PC-9 (cell line): ENCODE measurements at regions not wholly inside any gene's neighbourhood (a gene's known extent, or its start where the extent isn't known, plus 50 kb on each side); places are given as distances from the start of the nearest gene placed in this dataset.

Source experiments
- BruUV-seq: library from RNA; stranded (reverse); fragments of 400-500 nt; replicated peaks from 2 replicates; lab custom pipeline; 2021; lab: Mats Ljungman, UMichigan
- CTCF ChIA-PET: fragments of 300-600 bp; sonication (Branson Sonifier 250); formaldehyde crosslinking; loops from one replicate; lab custom pipeline; 2022; ENCODE audit warnings: antibody characterized with exemption; lab: Charles Lee
- POLR2A ChIA-PET: fragments of 300-600 bp; sonication (Branson Sonifier 250); formaldehyde crosslinking; loops from one replicate; lab custom pipeline; 2022; ENCODE audit warnings: antibody characterized with exemption; ENCODE audit not compliant: unreplicated experiment; lab: Charles Lee
- DNase-seq, 2 experiments: peaks; one replicate each; pipeline versions ENCODE4 v3.0.0 to v3.0.0-alpha.2; 2015 to 2022; ENCODE audit warnings: mixed read lengths in 1 of 2
- H2AFZ ChIP-seq: fragments of 200-600 bp; sonication (generic); 2 replicates; pipeline ENCODE4 v1.8.1; 2017; ENCODE audit warnings: antibody characterized with exemption
- H3F3A ChIP-seq: fragments of 200-600 bp; sonication (generic); 2 replicates; pipeline ENCODE4 v1.8.1; 2017; ENCODE audit warnings: antibody characterized with exemption, mild to moderate bottlenecking, low read depth; ENCODE audit not compliant: insufficient read depth
- H3K27ac ChIP-seq: fragments of 200-600 bp; sonication (generic); 2 replicates; pipeline ENCODE4 v1.6.1; 2016; ENCODE audit warnings: mixed run types
- H3K27me3 ChIP-seq: fragments of 200-600 bp; sonication (generic); 2 replicates; pipeline ENCODE4 v1.6.1; 2016; ENCODE audit warnings: low read depth, mixed run types; ENCODE audit not compliant: insufficient read depth
- H3K36me3 ChIP-seq: fragments of 200-600 bp; sonication (generic); 2 replicates; pipeline ENCODE4 v1.6.1; 2016; ENCODE audit warnings: low read depth, mixed run types
- H3K4me1 ChIP-seq: fragments of 200-600 bp; sonication (generic); replicated peaks from 2 replicates; pipeline ENCODE4 v1.6.1; 2016; ENCODE audit warnings: mixed run types; ENCODE audit not compliant: insufficient read depth
- H3K4me2 ChIP-seq: fragments of 200-600 bp; sonication (generic); 2 replicates; pipeline ENCODE4 v1.6.1; 2017; ENCODE audit warnings: mixed run types
- H3K4me3 ChIP-seq: fragments of 200-600 bp; sonication (generic); 2 replicates; pipeline ENCODE4 v1.6.1; 2016; ENCODE audit warnings: mixed run types
- H3K79me2 ChIP-seq: fragments of 200-600 bp; sonication (generic); 2 replicates; pipeline ENCODE4 v1.6.1; 2017; ENCODE audit warnings: low read depth, mixed run types
- H3K9me2 ChIP-seq: fragments of 200-600 bp; sonication (generic); 2 replicates; pipeline ENCODE4 v1.8.1; 2017; ENCODE audit warnings: mild to moderate bottlenecking; ENCODE audit not compliant: insufficient read depth
- H3K9me3 ChIP-seq: fragments of 200-600 bp; sonication (generic); 2 replicates; pipeline ENCODE4 v1.8.1; 2016; ENCODE audit warnings: low read depth; ENCODE audit not compliant: insufficient read depth
- H4K20me1 ChIP-seq: fragments of 200-600 bp; sonication (generic); 2 replicates; pipeline ENCODE4 v1.8.1; 2017; ENCODE audit not compliant: insufficient read depth
- EZH2 ChIP-seq: fragments of 200-600 bp; sonication (generic); IDR thresholded peaks from 2 replicates; pipeline ENCODE4 v1.8.0; 2017; ENCODE audit warnings: antibody characterized with exemption, low read depth
- intact Hi-C: fragments of 100-400 bp; cut with micrococcal nuclease; formaldehyde crosslinking; loops from one replicate; pipeline ENCODE4 v1.10.0; 2022; ENCODE audit not compliant: unreplicated experiment
- TF ChIP-seq, protein P1 (sequence below): fragments of 200-600 bp; sonication (generic); conservative IDR thresholded peaks from 2 replicates; pipeline ENCODE4 v1.6.1; 2017; ENCODE audit warnings: mixed run types, antibody characterized with exemption, mild to moderate bottlenecking, moderate library complexity

DNA sequence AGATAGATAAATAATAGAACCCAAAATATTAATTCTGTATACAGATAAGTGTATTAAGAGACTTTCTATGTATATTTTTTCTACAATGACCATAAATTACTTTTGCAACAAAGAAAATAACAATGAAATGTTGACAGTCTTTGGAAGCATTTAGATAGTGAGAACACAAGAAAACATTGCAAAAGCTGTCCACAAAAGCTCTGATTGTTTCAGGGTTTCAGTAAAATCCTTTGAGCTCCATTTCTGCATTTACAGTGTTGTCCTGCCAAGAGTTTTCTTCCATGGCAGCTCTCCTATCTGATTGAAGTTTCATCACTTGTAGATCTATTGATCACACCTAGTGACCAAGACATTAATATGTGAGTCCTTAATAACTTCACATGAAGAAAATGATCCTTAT is 321.8 kb downstream of the GPR37 start:
- BruUV-seq: no TSS peak
- no peaks in the 10 kb centered on the region for H3K9me2 ChIP-seq
- H2AFZ ChIP-seq: no peak overlapping the region
- H3K27me3 ChIP-seq: no peaks in the 10 kb centered on the region
- no peaks in the 10 kb centered on the region for H3F3A ChIP-seq
- no peak overlapping the region for H3K4me3 ChIP-seq
- no peak for DNase-seq
- ChIA-PET POLR2A (no interaction called here), CTCF (no interaction called here)
- no peaks in the 10 kb centered on the region for H3K9me3 ChIP-seq
- no peaks in the 10 kb centered on the region for H4K20me1 ChIP-seq
- H3K4me1 ChIP-seq: no peaks in the 10 kb centered on the region
- TF ChIP-seq, protein P1, sequence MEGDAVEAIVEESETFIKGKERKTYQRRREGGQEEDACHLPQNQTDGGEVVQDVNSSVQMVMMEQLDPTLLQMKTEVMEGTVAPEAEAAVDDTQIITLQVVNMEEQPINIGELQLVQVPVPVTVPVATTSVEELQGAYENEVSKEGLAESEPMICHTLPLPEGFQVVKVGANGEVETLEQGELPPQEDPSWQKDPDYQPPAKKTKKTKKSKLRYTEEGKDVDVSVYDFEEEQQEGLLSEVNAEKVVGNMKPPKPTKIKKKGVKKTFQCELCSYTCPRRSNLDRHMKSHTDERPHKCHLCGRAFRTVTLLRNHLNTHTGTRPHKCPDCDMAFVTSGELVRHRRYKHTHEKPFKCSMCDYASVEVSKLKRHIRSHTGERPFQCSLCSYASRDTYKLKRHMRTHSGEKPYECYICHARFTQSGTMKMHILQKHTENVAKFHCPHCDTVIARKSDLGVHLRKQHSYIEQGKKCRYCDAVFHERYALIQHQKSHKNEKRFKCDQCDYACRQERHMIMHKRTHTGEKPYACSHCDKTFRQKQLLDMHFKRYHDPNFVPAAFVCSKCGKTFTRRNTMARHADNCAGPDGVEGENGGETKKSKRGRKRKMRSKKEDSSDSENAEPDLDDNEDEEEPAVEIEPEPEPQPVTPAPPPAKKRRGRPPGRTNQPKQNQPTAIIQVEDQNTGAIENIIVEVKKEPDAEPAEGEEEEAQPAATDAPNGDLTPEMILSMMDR: no peak
- TF ChIP-seq EZH2: no peak
- intact Hi-C loops: no loop called here
- no peak overlapping the region for H3K4me2 ChIP-seq
- no peaks in the 10 kb centered on the region for H3K36me3 ChIP-seq
- H3K27ac ChIP-seq: no peak overlapping the region
- no peaks in the 10 kb centered on the region for H3K79me2 ChIP-seq

DNA sequence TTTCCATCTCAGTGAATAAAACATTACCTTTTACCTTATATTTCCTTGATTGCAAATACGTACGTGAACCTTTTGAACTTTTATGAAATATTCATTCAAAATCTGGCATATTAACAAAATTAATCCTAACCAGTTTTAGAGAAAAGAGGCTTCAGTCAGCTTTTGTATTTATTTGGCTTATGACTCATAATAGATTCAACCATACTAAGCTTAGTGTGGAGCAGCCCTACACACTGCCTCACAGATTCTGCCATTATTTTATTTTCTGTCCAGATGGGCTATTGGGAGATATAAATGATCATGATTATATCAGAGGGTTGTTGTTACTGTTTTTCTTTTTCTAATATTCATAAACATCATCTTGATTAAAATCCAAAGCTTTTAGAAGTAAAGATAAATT is 325.5 kb downstream of the GPR37 start:
- H3K36me3 ChIP-seq: no peaks in the 10 kb centered on the region
- no peak overlapping the region for H2AFZ ChIP-seq
- no peak for TF ChIP-seq EZH2
- TF ChIP-seq, protein P1: no peak
- no peak overlapping the region for H3K4me2 ChIP-seq
- H3K79me2 ChIP-seq: no peaks in the 10 kb centered on the region
- H3K4me3 ChIP-seq: no peak overlapping the region
- no peaks in the 10 kb centered on the region for H3K4me1 ChIP-seq
- H3K9me3 ChIP-seq: no peaks in the 10 kb centered on the region
- no peaks in the 10 kb centered on the region for H3F3A ChIP-seq
- intact Hi-C loops: no loop called here
- no peaks in the 10 kb centered on the region for H4K20me1 ChIP-seq
- no TSS peak for BruUV-seq
- POLR2A ChIA-PET: no interaction called here
- no peaks in the 10 kb centered on the region for H3K9me2 ChIP-seq
- no peaks in the 10 kb centered on the region for H3K27me3 ChIP-seq
- CTCF ChIA-PET: no interaction called here
- H3K27ac ChIP-seq: no peak overlapping the region
- no peak for DNase-seq

DNA sequence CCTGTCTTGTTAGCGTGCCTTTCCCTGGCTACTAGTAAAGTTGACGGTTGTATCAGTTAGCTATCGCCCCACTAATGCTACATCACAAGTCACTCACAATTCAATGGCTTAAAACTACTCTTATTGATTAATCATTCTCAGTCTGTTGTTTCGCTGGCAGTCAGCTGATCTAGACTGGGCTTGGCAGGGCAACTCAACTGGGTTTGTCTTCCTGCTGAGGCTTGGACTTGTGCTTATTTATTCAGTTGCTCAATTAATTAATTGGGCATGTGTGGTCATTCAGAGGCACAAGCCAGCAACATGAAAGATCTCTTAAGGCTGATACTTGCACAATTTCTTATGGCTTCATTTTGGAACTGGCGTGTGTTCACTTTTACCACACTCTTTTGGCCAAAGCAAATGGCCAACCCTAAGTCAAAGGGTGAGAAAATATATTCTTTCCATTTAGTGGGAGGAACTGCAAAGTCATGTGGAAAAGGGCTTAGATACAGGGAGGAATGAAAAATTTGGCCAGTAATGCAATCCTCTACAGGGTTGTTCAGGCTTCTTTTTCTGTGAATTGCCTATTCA is 333.5 kb downstream of the GPR37 start:
- POLR2A ChIA-PET: no interaction called here
- H3K4me1 ChIP-seq: no peaks in the 10 kb centered on the region
- H4K20me1 ChIP-seq: no peaks in the 10 kb centered on the region
- CTCF ChIA-PET: no interaction called here
- no peak overlapping the region for H3K4me2 ChIP-seq
- no peak overlapping the region for H3K27ac ChIP-seq
- no peak for TF ChIP-seq EZH2
- TF ChIP-seq, protein P1: no peak
- 0 out of 2 replicates have a peak, but pooled peaks cover 4% of the 10 kb centered on the region for H3K9me2 ChIP-seq
- no peaks in the 10 kb centered on the region for H3K9me3 ChIP-seq
- no peaks in the 10 kb centered on the region for H3K79me2 ChIP-seq
- intact Hi-C loops: loop anchor here (5.0 kb wide), 1 partner anchor 315 kb away; no protein-coding TSS in a partner anchor
- no peaks in the 10 kb centered on the region for H3K27me3 ChIP-seq
- BruUV-seq: no TSS peak
- no peak overlapping the region for H3K4me3 ChIP-seq
- no peak overlapping the region for H2AFZ ChIP-seq
- no peaks in the 10 kb centered on the region for H3F3A ChIP-seq
- no peaks in the 10 kb centered on the region for H3K36me3 ChIP-seq
- DNase-seq: no peak
